Stomach smooth muscle (tissue), 2 donors: ENCODE measurements at regions not wholly inside any gene's neighbourhood (a gene's known extent, or its start where the extent isn't known, plus 50 kb on each side); places are given as distances from the start of the nearest gene placed in this dataset.
"Not testable (repeated sequence)": the region's sequence is repeated elsewhere in the genome, so short reads cannot be mapped to it uniquely, and the experiment has no call there.

Experiments
- H3K27ac ChIP-seq: one replicate; pipeline ENCODE4 v1.7.0; 2013; ENCODE audit warnings: mild to moderate bottlenecking, low read length, inconsistent platforms
- H3K27me3 ChIP-seq, 2 donors: one replicate each; pipeline ENCODE4 v1.7.0; 2013; ENCODE audit warnings: low read length in 2 of 2; ENCODE audit not compliant: insufficient read depth in 2 of 2, control insufficient read depth in 1 of 2
- H3K36me3 ChIP-seq, 2 donors: one replicate each; pipeline ENCODE4 v1.7.0; 2013; ENCODE audit warnings: low read length in 2 of 2; ENCODE audit not compliant: control insufficient read depth in 2 of 2, insufficient read depth in 2 of 2
- H3K4me1 ChIP-seq: one replicate; pipeline ENCODE4 v1.7.0; 2013; ENCODE audit warnings: low read length; ENCODE audit not compliant: control insufficient read depth, insufficient read depth
- H3K4me3 ChIP-seq, 2 donors: one replicate each; pipeline ENCODE4 v1.7.0; 2013; ENCODE audit warnings: low read length in 2 of 2
- H3K9ac ChIP-seq, 2 donors: one replicate each; pipeline ENCODE4 v1.7.0; 2013; ENCODE audit warnings: low read length in 2 of 2, mild to moderate bottlenecking in 1 of 2
- H3K9me3 ChIP-seq, 2 donors: one replicate each; pipeline ENCODE4 v1.7.0; 2013; ENCODE audit warnings: low read length in 2 of 2; ENCODE audit not compliant: control insufficient read depth in 2 of 2
- donor health status: healthy.
- donor health status: Pancreatic carcinoma.

GRCh38 chr13:44732503-44733098 lies 156.5 kb upstream of the TSC22D1 start:
- H3K4me1 ChIP-seq: peaks cover 3% of the 10 kb centered on the region

GRCh38 chr13:44730851-44731250 lies 154.7 kb upstream of the TSC22D1 start:
- Histone ChIP-seq H3K27me3 (no peaks in the 10 kb centered on the region), H3K36me3 (no peaks in the 10 kb centered on the region), H3K4me1 (peaks cover 3% of the 10 kb centered on the region)

More at GRCh38 chr13:44732503-44733098, 156.5 kb upstream of the TSC22D1 start:
- no peak overlapping the region for H3K4me3 ChIP-seq
- no peak overlapping the region for H3K9ac ChIP-seq
- H3K36me3 ChIP-seq: no peaks in the 10 kb centered on the region
- H3K27ac ChIP-seq: no peak overlapping the region
- H3K27me3 ChIP-seq: no peaks in the 10 kb centered on the region
- no peaks in the 10 kb centered on the region for H3K9me3 ChIP-seq

DNA sequence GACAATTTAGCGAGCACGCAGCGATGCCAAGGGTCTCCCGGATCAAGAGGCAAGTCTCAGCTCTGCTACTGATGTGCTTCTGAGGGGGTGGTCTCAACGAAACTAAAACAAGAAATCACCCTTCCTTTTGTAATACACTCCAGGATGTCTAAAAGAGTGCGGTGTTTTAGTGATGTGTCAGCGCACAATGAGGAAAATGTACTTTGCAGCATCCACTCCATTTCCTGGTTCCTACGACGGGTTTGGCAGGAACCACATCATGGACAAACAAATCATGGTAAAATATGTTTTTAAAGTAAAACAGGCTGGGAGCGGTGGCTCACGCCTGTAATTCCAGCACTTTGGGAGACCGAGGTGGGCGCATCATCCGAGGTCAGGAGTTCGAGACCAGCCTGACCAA lies 154.0 kb upstream of the TSC22D1 start:
- Histone ChIP-seq H3K4me1 (peaks cover 3% of the 10 kb centered on the region), H3K9me3 (no peaks in the 10 kb centered on the region), H3K27me3 (no peaks in the 10 kb centered on the region), H3K4me3 (no peak overlapping the region), H3K9ac (no peak overlapping the region), H3K27ac (no peak overlapping the region), H3K36me3 (no peaks in the 10 kb centered on the region)

More at GRCh38 chr13:44730851-44731250, 154.7 kb upstream of the TSC22D1 start:
- Histone ChIP-seq H3K9ac (no peak overlapping the region), H3K27ac (no peak overlapping the region), H3K9me3 (no peaks in the 10 kb centered on the region), H3K4me3 (no peak overlapping the region)

- H3K4me3 ChIP-seq, H3K27ac ChIP-seq, H3K27me3 ChIP-seq, H3K4me1 ChIP-seq, H3K9ac ChIP-seq, H3K9me3 ChIP-seq, H3K36me3 ChIP-seq: not testable (repeated sequence)
Observed at GRCh38 chr13:44727591-44727990, 151.5 kb upstream of the TSC22D1 start.

DNA sequence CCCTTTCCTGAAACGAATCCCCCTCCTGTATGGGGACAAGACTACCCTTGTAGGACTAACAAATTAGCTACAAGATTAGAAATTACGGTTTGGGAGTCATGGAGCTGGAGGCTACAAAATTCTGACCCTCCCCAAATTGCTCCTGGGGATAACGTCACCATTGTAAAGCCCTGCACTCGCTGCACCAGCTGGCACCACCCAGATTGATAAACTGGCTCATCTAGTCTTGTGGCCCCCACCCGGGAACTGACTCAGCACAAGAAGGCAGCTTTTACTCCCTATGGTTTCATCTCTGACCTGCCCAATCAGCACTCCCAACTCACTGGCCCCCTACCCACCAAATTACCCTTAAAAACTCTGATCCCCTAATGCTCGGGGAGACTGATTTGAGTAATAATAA lies 150.6 kb upstream of the TSC22D1 start:
- H3K4me1 ChIP-seq: no peaks in the 10 kb centered on the region
- H3K9me3 ChIP-seq: peaks cover 0 to 5% of the 10 kb centered on the region in 2 donors
- no peak overlapping the region for H3K4me3 ChIP-seq
- no peak overlapping the region for H3K27ac ChIP-seq
- no peaks in the 10 kb centered on the region for H3K27me3 ChIP-seq
- H3K9ac ChIP-seq: no peak overlapping the region
- no peaks in the 10 kb centered on the region for H3K36me3 ChIP-seq

DNA sequence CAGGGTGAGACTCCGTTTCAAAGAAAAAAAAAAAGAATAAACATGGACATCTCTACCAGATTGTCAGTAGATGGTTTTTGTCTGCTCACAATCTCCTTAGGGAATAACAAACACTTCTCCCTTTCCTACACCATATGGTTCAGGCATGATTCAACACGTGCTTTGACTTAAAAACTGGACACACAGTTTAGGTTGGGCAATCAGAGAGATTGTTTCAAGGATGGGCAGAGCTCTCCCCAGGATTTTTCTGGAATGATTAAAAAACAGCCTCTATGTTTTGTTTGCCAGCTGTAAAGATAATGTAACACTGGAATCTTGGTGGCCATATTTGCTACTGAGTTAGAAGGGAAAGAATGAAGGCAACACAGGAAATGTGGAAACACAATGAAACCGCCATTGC lies 150.1 kb upstream of the TSC22D1 start:
- Histone ChIP-seq H3K27me3 (no peaks in the 10 kb centered on the region), H3K9ac (no peak overlapping the region), H3K9me3 (peaks cover 0 to 5% of the 10 kb centered on the region in 2 donors), H3K4me3 (no peak overlapping the region), H3K4me1 (no peaks in the 10 kb centered on the region), H3K27ac (no peak overlapping the region), H3K36me3 (no peaks in the 10 kb centered on the region)

DNA sequence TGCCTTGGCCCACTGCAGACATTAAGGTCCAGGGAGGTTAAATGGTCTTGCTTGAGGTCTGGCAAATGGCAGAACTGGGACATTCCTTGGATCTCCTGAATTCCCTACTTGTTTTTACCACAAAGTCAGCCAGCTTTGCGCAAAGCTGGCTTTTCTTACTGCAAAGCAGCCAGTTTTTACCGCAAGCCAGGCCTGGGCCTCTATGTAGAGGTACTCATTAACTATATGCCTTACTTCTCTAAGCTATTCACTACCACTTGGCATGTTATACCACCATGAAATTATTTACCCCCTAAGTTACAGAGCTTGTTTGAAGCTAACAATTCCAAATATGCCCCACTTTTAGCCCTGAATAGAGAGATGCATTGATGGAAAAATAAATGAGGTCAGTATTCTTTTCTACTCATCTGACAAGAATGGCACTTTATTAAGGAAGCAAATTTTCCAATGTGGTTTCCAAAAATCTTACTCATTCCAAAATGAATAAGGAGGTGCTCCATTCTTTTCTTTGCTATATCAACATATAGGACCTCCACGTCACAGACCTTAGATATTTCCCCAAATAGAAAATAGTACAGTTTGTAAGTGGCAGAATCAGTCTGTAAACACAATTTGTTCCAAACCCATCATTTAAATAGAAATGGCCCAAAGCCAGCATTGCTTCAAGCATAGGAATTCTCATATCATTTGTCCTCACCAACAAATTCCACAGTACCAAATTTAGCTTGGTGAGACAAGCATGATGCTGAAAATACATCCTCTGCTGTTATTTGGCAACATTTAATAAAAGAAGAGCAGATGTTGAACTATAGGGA lies 143.9 kb upstream of the TSC22D1 start:
- H3K27ac ChIP-seq: peak overlapping the region; percentile 37
- H3K9me3 ChIP-seq: peaks cover 0 to 5% of the 10 kb centered on the region in 2 donors
- no peaks in the 10 kb centered on the region for H3K27me3 ChIP-seq
- H3K4me3 ChIP-seq: no peak overlapping the region
- no peaks in the 10 kb centered on the region for H3K36me3 ChIP-seq
- H3K9ac ChIP-seq: no peak overlapping the region
- H3K4me1 ChIP-seq: peaks cover 3% of the 10 kb centered on the region

DNA sequence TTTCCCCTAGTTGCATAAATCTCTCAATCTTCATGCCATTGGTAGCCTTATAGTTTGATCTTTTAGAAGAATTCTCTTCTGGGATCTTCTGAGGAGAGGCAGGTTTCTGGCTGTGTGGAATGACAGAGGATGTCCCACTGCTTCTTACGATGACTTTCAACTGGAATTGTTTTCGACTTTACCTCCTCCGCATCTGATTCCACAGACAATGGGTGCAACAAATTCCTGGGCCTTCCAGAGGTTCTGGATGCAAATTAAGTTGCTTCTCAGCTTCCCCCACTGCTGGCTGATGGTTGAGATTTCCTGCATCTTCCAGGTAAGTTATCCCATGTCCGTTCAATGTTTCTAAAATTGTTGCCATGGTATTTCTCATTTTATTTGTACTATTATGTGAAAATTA lies 142.3 kb upstream of the TSC22D1 start:
- Histone ChIP-seq H3K4me1 (peaks cover 6% of the 10 kb centered on the region), H3K4me3 (no peak overlapping the region), H3K9ac (no peak overlapping the region), H3K27ac (no peak overlapping the region), H3K27me3 (no peaks in the 10 kb centered on the region), H3K36me3 (no peaks in the 10 kb centered on the region), H3K9me3 (peaks cover 0 to 5% of the 10 kb centered on the region in 2 donors)

DNA sequence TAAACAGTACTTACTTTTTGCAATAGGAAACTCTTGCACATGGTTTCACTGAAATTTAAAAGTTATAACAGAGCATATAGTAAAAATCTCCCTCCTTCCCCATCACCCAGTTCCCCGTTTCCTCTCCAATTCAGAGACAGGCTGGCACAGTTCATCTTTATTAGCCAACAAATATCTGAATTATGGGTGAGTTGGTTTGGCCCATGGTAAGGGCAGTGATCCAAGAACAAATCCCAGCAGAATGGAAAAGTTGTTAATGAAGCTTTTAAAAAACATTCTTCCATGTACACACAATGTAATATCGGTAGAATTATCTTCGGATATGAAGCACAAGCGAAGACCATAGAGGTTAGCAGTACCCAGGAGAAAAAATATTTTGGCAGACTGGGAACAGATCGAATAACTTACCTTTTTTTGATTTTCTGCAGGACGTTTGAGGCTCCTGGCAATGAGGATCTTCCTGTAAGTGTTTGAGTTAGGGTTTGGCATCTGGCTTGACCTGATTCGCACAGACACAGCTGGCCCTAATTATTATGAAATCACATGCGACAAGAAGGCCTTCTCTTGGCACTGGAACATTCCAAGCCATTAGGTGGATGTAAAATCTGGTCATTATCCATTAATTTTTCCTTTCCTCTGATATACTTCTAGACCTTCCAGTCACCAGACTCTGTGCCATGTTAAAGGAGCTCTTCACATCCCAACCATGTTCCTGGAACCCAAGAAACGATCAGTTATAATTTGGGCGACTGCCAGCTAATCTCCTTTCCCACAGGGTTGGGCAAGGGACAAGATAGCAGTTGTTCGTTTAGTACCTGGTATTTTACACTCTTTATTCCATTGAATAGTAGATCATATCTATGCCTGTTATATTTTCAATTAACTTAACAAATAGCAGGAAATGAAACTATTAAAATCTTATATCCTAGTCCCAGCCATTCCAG lies 139.4 kb upstream of the TSC22D1 start:
- no peaks in the 10 kb centered on the region for H3K36me3 ChIP-seq
- H3K27ac ChIP-seq: no peak overlapping the region
- no peak overlapping the region for H3K4me3 ChIP-seq
- no peak overlapping the region for H3K9ac ChIP-seq
- peaks cover 9% of the 10 kb centered on the region for H3K4me1 ChIP-seq
- H3K27me3 ChIP-seq: no peaks in the 10 kb centered on the region
- no peaks in the 10 kb centered on the region for H3K9me3 ChIP-seq

GRCh38 chr13:44713788-44714469 lies 137.8 kb upstream of the TSC22D1 start:
- Histone ChIP-seq H3K27me3 (no peaks in the 10 kb centered on the region), H3K4me3 (no peak overlapping the region), H3K27ac (no peak overlapping the region), H3K4me1 (peaks cover 10% of the 10 kb centered on the region), H3K36me3 (no peaks in the 10 kb centered on the region), H3K9me3 (no peaks in the 10 kb centered on the region), H3K9ac (no peak overlapping the region)
